HEK293T (cell line): ENCODE measurements at regions not wholly inside any gene's neighbourhood (a gene's known extent, or its start where the extent isn't known, plus 50 kb on each side); places are given as distances from the start of the nearest gene placed in this dataset.

Experiments used
- CTCF ChIA-PET: fragments of 350-600 bp; formaldehyde crosslinking; extraction: SDS; loops from one replicate; lab custom pipeline; 2021; ENCODE audit warnings: antibody characterized with exemption, inconsistent platforms; lab: Yijun Ruan, JAX
- POLR2A ChIA-PET: fragments of 350-600 bp; formaldehyde crosslinking; extraction: SDS; loops from one replicate; lab custom pipeline; 2020; ENCODE audit warnings: antibody characterized with exemption, inconsistent platforms; lab: Yijun Ruan, JAX
- DNase-seq: peaks from one replicate; pipeline ENCODE4 v3.0.0; 2012; ENCODE audit warnings: mixed read lengths; ENCODE audit errors: extremely low spot score
- ARNT ChIP-seq: fragments of 450-650 bp; IDR thresholded peaks from 2 replicates; pipeline ENCODE4 v1.6.1; 2017; ENCODE audit warnings: mild to moderate bottlenecking
- BHLHE40 ChIP-seq: fragments of 450-650 bp; IDR thresholded peaks from 2 replicates; pipeline ENCODE4 v1.6.1; 2016; ENCODE audit warnings: mild to moderate bottlenecking, moderate library complexity, borderline replicate concordance
- CTBP1 ChIP-seq: fragments of 450-650 bp; IDR thresholded peaks from 2 replicates; pipeline ENCODE4 v1.6.1; 2016; ENCODE audit warnings: borderline replicate concordance
- ELF4 ChIP-seq: fragments of 450-650 bp; IDR thresholded peaks from 2 replicates; pipeline ENCODE4 v1.6.1; 2017; ENCODE audit warnings: antibody characterized with exemption
- FOXA1 ChIP-seq: fragments of 450-650 bp; IDR thresholded peaks from 2 replicates; pipeline ENCODE4 v1.6.1; 2016; ENCODE audit warnings: mild to moderate bottlenecking
- FOXK2 ChIP-seq: fragments of 450-650 bp; IDR thresholded peaks from 2 replicates; pipeline ENCODE4 v1.6.1; 2016; ENCODE audit warnings: mild to moderate bottlenecking
- FOXM1 ChIP-seq: fragments of 450-650 bp; IDR thresholded peaks from 2 replicates; pipeline ENCODE4 v1.6.1; 2017; ENCODE audit warnings: mild to moderate bottlenecking, borderline replicate concordance
- HDGF ChIP-seq: fragments of 450-650 bp; IDR thresholded peaks from 2 replicates; pipeline ENCODE4 v1.6.1; 2017; ENCODE audit warnings: antibody characterized with exemption, borderline replicate concordance
- L3MBTL2 ChIP-seq: fragments of 450-650 bp; conservative IDR thresholded peaks from 2 replicates; pipeline ENCODE4 v1.6.1; 2016; ENCODE audit warnings: mild to moderate bottlenecking
- LEF1 ChIP-seq: fragments of 450-650 bp; IDR thresholded peaks from 2 replicates; pipeline ENCODE4 v1.6.1; 2017; ENCODE audit warnings: mild to moderate bottlenecking, borderline replicate concordance
- NFRKB ChIP-seq: fragments of 450-650 bp; IDR thresholded peaks from 2 replicates; pipeline ENCODE4 v1.6.1; 2016; ENCODE audit warnings: mild to moderate bottlenecking, moderate library complexity
- PKNOX1 ChIP-seq: fragments of 450-650 bp; IDR thresholded peaks from 2 replicates; pipeline ENCODE4 v1.6.1; 2016
- SP1 ChIP-seq: fragments of 450-650 bp; IDR thresholded peaks from 2 replicates; pipeline ENCODE4 v1.6.1; 2017
- SUZ12 ChIP-seq: fragments of 450-650 bp; IDR thresholded peaks from 2 replicates; pipeline ENCODE4 v1.6.1; 2016; ENCODE audit warnings: mild to moderate bottlenecking
- TARDBP ChIP-seq: fragments of 450-650 bp; IDR thresholded peaks from 2 replicates; pipeline ENCODE4 v1.6.1; 2016
- ZNF384 ChIP-seq: fragments of 450-650 bp; IDR thresholded peaks from 2 replicates; pipeline ENCODE4 v1.6.1; 2016

- DNase-seq = no peak
- CTCF ChIA-PET = interaction anchor here (0.6 kb wide), 1 partner anchor 165 kb away, joined by 4 read pairs; no protein-coding TSS in a partner anchor
- TF ChIP-seq SUZ12 (no peak), ELF4 (no peak)
- POLR2A ChIA-PET = no interaction called here
Measured at GRCh38 chr5:5828619-5829018, 406.1 kb downstream of the ICE1 start.

- TF ChIP-seq FOXM1 = no peak
- TF ChIP-seq PKNOX1 = no peak
- no peak for TF ChIP-seq LEF1
- TF ChIP-seq FOXA1 = no peak
- TF ChIP-seq ZNF384 = no peak
- TF ChIP-seq HDGF = no peak
- no peak for TF ChIP-seq ELF4
- TF ChIP-seq SP1 = no peak
- no peak for TF ChIP-seq SUZ12
- no peak for TF ChIP-seq FOXK2
- TF ChIP-seq L3MBTL2 = no peak
- CTCF ChIA-PET = interaction anchor here (0.6 kb wide), 1 partner anchor 89 kb away, joined by 3 read pairs; no protein-coding TSS in a partner anchor
- POLR2A ChIA-PET = no interaction called here
- no peak for DNase-seq
Measured at GRCh38 chr5:5826911-5827310, 404.4 kb downstream of the ICE1 start.

DNA sequence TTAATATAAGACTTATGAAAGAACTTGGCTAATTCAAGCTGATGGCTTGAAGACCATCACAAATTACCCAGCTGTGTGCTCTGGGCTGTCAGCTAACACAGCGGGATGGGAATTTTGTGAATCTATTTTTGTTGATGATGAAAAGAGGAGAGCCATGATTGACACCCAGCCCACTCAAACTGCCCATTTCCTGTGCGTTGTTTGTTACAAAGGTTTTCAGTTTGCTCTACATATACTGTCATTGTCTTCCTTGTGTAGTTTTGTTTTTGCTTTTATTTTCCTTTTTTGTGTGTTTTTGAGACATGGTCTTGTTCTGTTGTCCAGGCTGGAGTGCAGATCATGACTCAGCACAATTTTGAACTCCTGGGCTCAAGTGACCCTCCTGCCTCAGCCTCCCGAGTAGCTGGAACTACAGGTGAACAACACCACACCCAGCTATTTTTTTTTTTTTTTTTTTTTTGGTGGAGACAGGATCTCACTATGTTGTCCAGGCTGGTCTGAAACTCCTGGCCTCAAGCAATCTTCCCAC is 400.3 kb downstream of the ICE1 start:
- POLR2A ChIA-PET = interaction anchor here (0.7 kb wide), 1 partner anchor 1257 kb away, joined by 3 read pairs; no protein-coding TSS in a partner anchor
- TF ChIP-seq BHLHE40 = no peak
- TF ChIP-seq ARNT = no peak
- no peak for TF ChIP-seq FOXK2
- TF ChIP-seq SP1 = no peak
- TF ChIP-seq CTBP1 = no peak
- TF ChIP-seq HDGF = no peak
- TF ChIP-seq FOXA1 = no peak
- no peak for TF ChIP-seq TARDBP
- TF ChIP-seq PKNOX1 = no peak
- DNase-seq = no peak
- CTCF ChIA-PET = no interaction called here

- CTCF ChIA-PET = no interaction called here
- no peak for DNase-seq
- POLR2A ChIA-PET = no interaction called here
- TF ChIP-seq NFRKB (no peak), LEF1 (no peak), BHLHE40 (no peak), FOXA1 (no peak), SUZ12 (no peak), HDGF (no peak), ELF4 (no peak), PKNOX1 (no peak)
Measured at GRCh38 chr5:5816960-5817359, 394.5 kb downstream of the ICE1 start.

- ChIA-PET CTCF (no interaction called here), POLR2A (no interaction called here)
- no peak for DNase-seq
- TF ChIP-seq FOXK2 (no peak), CTBP1 (no peak), L3MBTL2 (no peak), FOXA1 (no peak), PKNOX1 (no peak), ZNF384 (no peak), BHLHE40 (no peak), TARDBP (no peak), NFRKB (no peak), SP1 (no peak), SUZ12 (no peak), ELF4 (no peak), ARNT (no peak), LEF1 (no peak), FOXM1 (no peak), HDGF (no peak)
Measured at GRCh38 chr5:5813441-5813840, 391.0 kb downstream of the ICE1 start.

GRCh38 chr5:5810461-5810860 is 388.0 kb downstream of the ICE1 start:
- TF ChIP-seq SUZ12 (no peak), ELF4 (no peak), SP1 (no peak), ARNT (no peak), FOXK2 (no peak), FOXM1 (no peak), CTBP1 (no peak), PKNOX1 (no peak), L3MBTL2 (no peak), NFRKB (no peak), TARDBP (no peak)
- ChIA-PET CTCF (no interaction called here), POLR2A (no interaction called here)
- no peak for DNase-seq
